VCaP (cell line): ENCODE measurements at regions not wholly inside any gene's neighbourhood (a gene's known extent, or its start where the extent isn't known, plus 50 kb on each side); places are given as distances from the start of the nearest gene placed in this dataset.
A peak's percentile ranks its signal among the peaks of the same experiment; 100 is the strongest.
"Not testable (repeated sequence)": the region's sequence is repeated elsewhere in the genome, so short reads cannot be mapped to it uniquely, and the experiment has no call there.

Experiments
- H3K27ac ChIP-seq: fragments of 450-650 bp; 2 replicates; pipeline ENCODE4 v1.5.1; 2017
- CTCF ChIP-seq: fragments of 450-650 bp; conservative IDR thresholded peaks from 2 replicates; pipeline ENCODE4 v1.5.1; 2017; ENCODE audit warnings: mild to moderate bottlenecking, moderate library complexity

GRCh38 chr2:212897296-212897695 is 254.1 kb downstream of the IKZF2 start:
- TF ChIP-seq CTCF: no peak

GRCh38 chr2:212894026-212894425 is 257.4 kb downstream of the IKZF2 start:
- no peak for TF ChIP-seq CTCF
- no peak overlapping the region for H3K27ac ChIP-seq

More at GRCh38 chr2:212897296-212897695, 254.1 kb downstream of the IKZF2 start:
- H3K27ac ChIP-seq: no peak overlapping the region

- no peak for TF ChIP-seq CTCF
- no peak overlapping the region for H3K27ac ChIP-seq
Observed at GRCh38 chr2:212893216-212893615, 258.2 kb downstream of the IKZF2 start.

- TF ChIP-seq CTCF: peak; percentile 74
- H3K27ac ChIP-seq: no peak overlapping the region
Observed at GRCh38 chr2:212892193-212892592, 259.2 kb downstream of the IKZF2 start.

- TF ChIP-seq CTCF: no peak
- no peak overlapping the region for H3K27ac ChIP-seq
Observed at GRCh38 chr2:212891580-212891979, 259.8 kb downstream of the IKZF2 start.

GRCh38 chr2:212882626-212883025 is 268.8 kb downstream of the IKZF2 start:
- TF ChIP-seq CTCF: no peak
- no peak overlapping the region for H3K27ac ChIP-seq

GRCh38 chr2:212876556-212876955 is 274.9 kb downstream of the IKZF2 start:
- H3K27ac ChIP-seq: not testable (repeated sequence)

- H3K27ac ChIP-seq: not testable (repeated sequence)
Observed at GRCh38 chr2:212875950-212876349, 275.5 kb downstream of the IKZF2 start.

GRCh38 chr2:212873256-212873655 is 278.2 kb downstream of the IKZF2 start:
- H3K27ac ChIP-seq: no peak overlapping the region
- no peak for TF ChIP-seq CTCF
